ENCODE measurements at regions not wholly inside any gene's neighbourhood (a gene's known extent, or its start where the extent isn't known, plus 50 kb on each side); places are given as distances from the start of the nearest gene placed in this dataset.
A peak's percentile ranks its signal among the peaks of the same experiment; 100 is the strongest.

GRCh38 chr7:25889765-25890164 is 262.2 kb upstream of the NFE2L3 start:
- no peak for TF ChIP-seq CTCF (conservative IDR thresholded peaks at IDR 0.05; ENCODE audit: control insufficient read depth, insufficient read depth, low read depth, low read length)
- no peak for DNase-seq (ENCODE audit: low read depth)

GRCh38 chr7:25891591-25891990 is 260.4 kb upstream of the NFE2L3 start:
- H3K4me3 ChIP-seq (ENCODE audit: control insufficient read depth, low read depth, low read length) = no peak overlapping the region
- DNase-seq (ENCODE audit: low read depth) = no peak
- no peak for TF ChIP-seq CTCF (conservative IDR thresholded peaks at IDR 0.05; ENCODE audit: control insufficient read depth, insufficient read depth, low read depth, low read length)

More at GRCh38 chr7:25889765-25890164, 262.2 kb upstream of the NFE2L3 start:
- H3K4me3 ChIP-seq (ENCODE audit: control insufficient read depth, low read depth, low read length) = no peak overlapping the region

GRCh38 chr7:25893436-25893835 is 258.6 kb upstream of the NFE2L3 start:
- no peak for TF ChIP-seq CTCF (conservative IDR thresholded peaks at IDR 0.05; ENCODE audit: control insufficient read depth, insufficient read depth, low read depth, low read length)
- no peak for DNase-seq (ENCODE audit: low read depth)
- H3K4me3 ChIP-seq (ENCODE audit: control insufficient read depth, low read depth, low read length) = peak overlapping the region; percentile 70

DNA sequence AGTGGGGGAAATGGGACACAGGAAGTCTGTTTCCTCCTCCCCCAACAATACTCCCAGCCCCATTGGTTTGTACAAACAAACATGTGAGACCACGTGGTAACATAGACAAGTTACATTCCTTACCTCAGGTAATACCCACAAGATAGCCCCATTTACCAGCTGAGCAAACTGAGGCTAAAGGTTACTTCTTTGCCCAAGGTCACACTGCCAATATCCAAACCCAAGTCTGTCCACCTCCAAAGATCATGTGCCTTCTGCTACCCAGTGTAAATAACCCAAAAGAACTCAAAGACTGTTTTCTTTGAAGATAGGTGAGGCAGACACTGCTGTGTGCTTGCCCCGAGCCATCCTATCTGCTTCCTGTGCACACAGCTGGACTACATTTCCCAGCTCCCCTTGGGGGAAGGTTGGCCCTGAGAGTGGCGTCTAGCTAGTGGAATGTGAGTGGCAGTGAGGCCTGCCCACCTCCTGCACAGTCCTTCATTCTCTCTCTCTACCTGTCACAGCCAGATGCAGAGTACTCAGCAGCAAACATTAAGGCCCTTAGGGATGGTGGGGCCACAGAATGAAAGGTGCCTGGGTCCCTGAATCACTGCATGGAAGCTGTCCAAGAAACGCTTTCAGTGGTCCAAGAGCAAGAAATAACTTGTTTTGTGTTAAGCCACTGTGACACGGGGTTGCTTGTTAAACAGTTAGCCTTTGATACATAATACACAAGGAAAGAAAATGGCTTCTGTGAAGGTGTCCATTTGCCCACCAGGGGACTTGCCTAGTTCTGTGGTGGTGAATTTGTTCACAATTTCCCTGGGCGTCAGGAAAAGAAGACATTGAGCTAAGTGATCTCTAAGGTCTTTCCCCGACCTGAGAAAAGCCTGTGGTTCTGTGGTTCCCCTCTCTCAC is 257.7 kb upstream of the NFE2L3 start:
- H3K4me3 ChIP-seq (ENCODE audit: control insufficient read depth, low read depth, low read length) = no peak overlapping the region
- TF ChIP-seq CTCF (conservative IDR thresholded peaks at IDR 0.05; ENCODE audit: control insufficient read depth, insufficient read depth, low read depth, low read length) = no peak
- peak; percentile 22 for DNase-seq (ENCODE audit: low read depth)

GRCh38 chr7:25894902-25895791 is 256.9 kb upstream of the NFE2L3 start:
- peak; percentile 21 for DNase-seq (ENCODE audit: low read depth)
- peak overlapping the region; percentile 5 for H3K4me3 ChIP-seq (ENCODE audit: control insufficient read depth, low read depth, low read length)
- peak; percentile 57 for TF ChIP-seq CTCF (conservative IDR thresholded peaks at IDR 0.05; ENCODE audit: control insufficient read depth, insufficient read depth, low read depth, low read length)

GRCh38 chr7:25895792-25896171 is 256.2 kb upstream of the NFE2L3 start:
- DNase-seq (ENCODE audit: low read depth) = no peak
- no peak overlapping the region for H3K4me3 ChIP-seq (ENCODE audit: control insufficient read depth, low read depth, low read length)
- no peak for TF ChIP-seq CTCF (conservative IDR thresholded peaks at IDR 0.05; ENCODE audit: control insufficient read depth, insufficient read depth, low read depth, low read length)
